ENCODE measurements at regions not wholly inside any gene's neighbourhood (a gene's known extent, or its start where the extent isn't known, plus 50 kb on each side); places are given as distances from the start of the nearest gene placed in this dataset.

GRCh38 chr1:112250892-112251291 lies 145.1 kb upstream of the CTTNBP2NL start:
- Histone ChIP-seq H2AFZ (ENCODE audit: low read depth, low read length) (no peak overlapping the region), H3K9ac (ENCODE audit: insufficient read depth in 1 of 2, low read depth in 2 of 2, low read length in 2 of 2) (no peak overlapping the region), H3K4me2 (ENCODE audit: insufficient read depth, low read length) (no peak overlapping the region), H3K4me3 (no peak overlapping the region), H3K4me1 (replicated peaks in 1 of 2; ENCODE audit: control insufficient read depth in 2 of 2, insufficient read depth in 2 of 2, low read length in 2 of 2) (no peaks in the 10 kb centered on the region), H3K9me3 (replicated peaks; ENCODE audit: control insufficient read depth, insufficient read depth, low read depth, low read length) (no peaks in the 10 kb centered on the region), H4K20me1 (replicated peaks; ENCODE audit: control insufficient read depth, insufficient read depth, low read length) (peaks cover 3% of the 10 kb centered on the region; the same call in 1 of the 2 replicates), H3K79me2 (ENCODE audit: control insufficient read depth, insufficient read depth, low read length) (no peaks in the 10 kb centered on the region), H3K27ac (ENCODE audit: extremely low read depth, low read depth, low read length) (no peak overlapping the region), H3K27me3 (ENCODE audit: control insufficient read depth in 2 of 2, insufficient read depth in 2 of 2, low read length in 2 of 2) (peaks cover 0 to 3% of the 10 kb centered on the region in 2 experiments; a peak in 1 of 5 replicates), H3K36me3 (ENCODE audit: control insufficient read depth, insufficient read depth, low read length) (no peaks in the 10 kb centered on the region), H3K9me1 (ENCODE audit: control insufficient read depth, insufficient read depth, low read length) (no peaks in the 10 kb centered on the region)
- CTCF ChIA-PET (ENCODE audit: low intra/inter-chr PET ratio) = no interaction called here
- 3% methylated on average over 2 of the region's 2 CpGs for WGBS (ENCODE audit: insufficient coverage, low coverage, missing lambda C conversion rate)
- FAIRE-seq = no peak
- POLR2A ChIA-PET = no interaction called here
- TF ChIP-seq IFI16 (CRISPR knock-in tag; IDR thresholded peaks at IDR 0.05) (no peak), MAFG (tag; conservative IDR thresholded peaks at IDR 0.05) (no peak), ZNF212 (CRISPR knock-in tag; IDR thresholded peaks at IDR 0.05) (no peak), PML (IDR thresholded peaks at IDR 0.05; ENCODE audit: low read length) (no peak), ZNF407 (IDR thresholded peaks at IDR 0.05; ENCODE audit: low read depth) (no peak), ARID3A (IDR thresholded peaks at IDR 0.05; ENCODE audit: borderline replicate concordance, low read depth, low read length) (no peak)
- no peak for ATAC-seq
- intact Hi-C loops (cut with micrococcal nuclease) (no loop called here), in situ Hi-C loops (cut with MboI) (no loop called here)
- no peak for DNase-seq (ENCODE audit: extremely low read depth in 1 of 4, low spot score in 3 of 4)
- BruUV-seq (replicated peaks) = no TSS peak

All from K562 (cell line).